ENCODE measurements at regions not wholly inside any gene's neighbourhood (a gene's known extent, or its start where the extent isn't known, plus 50 kb on each side); places are given as distances from the start of the nearest gene placed in this dataset.

- peaks cover 14% of the 10 kb centered on the region for H3K27me3 Mint-ChIP-seq
- H3K4me3 Mint-ChIP-seq: no peak overlapping the region
- H3K9me3 Mint-ChIP-seq: peaks cover 3% of the 10 kb centered on the region
- no peak for DNase-seq (ENCODE audit: extremely low spot score, unreplicated experiment)
- no peak overlapping the region for H3K27ac Mint-ChIP-seq
- peaks cover 4% of the 10 kb centered on the region for H3K36me3 Mint-ChIP-seq
- TF ChIP-seq CTCF (conservative IDR thresholded peaks at IDR 0.05): no peak
- H3K4me1 Mint-ChIP-seq (ENCODE audit: unreplicated experiment): peaks cover 29% of the 10 kb centered on the region
Measured at GRCh38 chr18:45557287-45557686, 58.0 kb upstream of the SLC14A2 start.

- peaks cover 34% of the 10 kb centered on the region for H3K4me1 Mint-ChIP-seq (ENCODE audit: unreplicated experiment)
- peaks cover 6% of the 10 kb centered on the region for H3K36me3 Mint-ChIP-seq
- H3K9me3 Mint-ChIP-seq: peaks cover 3% of the 10 kb centered on the region
- no peak for TF ChIP-seq CTCF (conservative IDR thresholded peaks at IDR 0.05)
- no peak overlapping the region for H3K4me3 Mint-ChIP-seq
- DNase-seq (ENCODE audit: extremely low spot score, unreplicated experiment): no peak
- H3K27me3 Mint-ChIP-seq: peaks cover 12% of the 10 kb centered on the region
- H3K27ac Mint-ChIP-seq: no peak overlapping the region
Measured at GRCh38 chr18:45557779-45558178, 57.5 kb upstream of the SLC14A2 start.

DNA sequence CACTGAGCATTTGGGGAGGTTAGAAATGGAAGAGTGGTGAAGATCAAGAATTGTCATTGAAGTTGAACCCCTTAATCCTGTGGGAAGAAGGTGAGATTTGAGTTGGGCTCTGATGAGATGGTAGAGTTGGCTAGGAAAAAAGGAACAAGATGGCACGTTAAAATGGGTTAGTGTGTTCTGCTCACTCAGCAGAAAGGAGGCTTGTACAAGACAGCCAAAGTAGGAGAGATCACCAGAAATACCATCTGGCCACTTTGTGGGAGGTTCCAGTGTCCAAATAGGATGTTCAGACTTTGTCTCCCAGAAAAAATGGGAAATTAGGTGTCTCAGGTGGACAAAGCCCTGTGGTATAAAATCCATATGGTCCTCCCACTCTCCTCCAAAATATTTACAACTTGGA is 56.0 kb upstream of the SLC14A2 start:
- peaks cover 3% of the 10 kb centered on the region for H3K9me3 Mint-ChIP-seq
- no peak overlapping the region for H3K27ac Mint-ChIP-seq
- TF ChIP-seq CTCF (conservative IDR thresholded peaks at IDR 0.05): no peak
- peaks cover 6% of the 10 kb centered on the region for H3K36me3 Mint-ChIP-seq
- H3K4me1 Mint-ChIP-seq (ENCODE audit: unreplicated experiment): peaks cover 29% of the 10 kb centered on the region
- no peak for DNase-seq (ENCODE audit: extremely low spot score, unreplicated experiment)
- no peak overlapping the region for H3K4me3 Mint-ChIP-seq
- H3K27me3 Mint-ChIP-seq: peaks cover 13% of the 10 kb centered on the region

DNA sequence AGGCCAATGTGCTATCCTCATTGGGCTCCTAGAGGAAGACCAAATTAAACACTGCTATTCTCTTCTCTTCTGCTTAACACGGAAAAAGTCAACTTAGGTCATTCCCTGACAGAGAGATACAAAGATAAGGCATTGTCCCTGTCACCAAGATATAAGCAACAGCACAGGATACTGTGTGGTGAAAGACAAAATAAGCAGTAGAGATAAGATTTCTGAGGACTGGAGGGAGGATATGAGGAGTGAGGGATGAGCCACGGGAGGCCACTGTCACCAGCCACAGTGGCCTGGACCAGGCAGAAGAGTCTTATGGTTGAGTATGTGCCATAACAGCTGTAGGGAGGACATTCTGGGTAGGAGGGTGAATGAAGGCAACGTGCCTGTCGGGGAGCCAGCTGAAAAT is 54.4 kb upstream of the SLC14A2 start:
- H3K4me1 Mint-ChIP-seq (ENCODE audit: unreplicated experiment): peaks cover 41% of the 10 kb centered on the region
- no peak overlapping the region for H3K4me3 Mint-ChIP-seq
- peaks cover 23% of the 10 kb centered on the region for H3K27me3 Mint-ChIP-seq
- H3K9me3 Mint-ChIP-seq: peaks cover 3% of the 10 kb centered on the region
- H3K36me3 Mint-ChIP-seq: peaks cover 6% of the 10 kb centered on the region
- no peak for DNase-seq (ENCODE audit: extremely low spot score, unreplicated experiment)
- H3K27ac Mint-ChIP-seq: no peak overlapping the region
- TF ChIP-seq CTCF (conservative IDR thresholded peaks at IDR 0.05): no peak

DNA sequence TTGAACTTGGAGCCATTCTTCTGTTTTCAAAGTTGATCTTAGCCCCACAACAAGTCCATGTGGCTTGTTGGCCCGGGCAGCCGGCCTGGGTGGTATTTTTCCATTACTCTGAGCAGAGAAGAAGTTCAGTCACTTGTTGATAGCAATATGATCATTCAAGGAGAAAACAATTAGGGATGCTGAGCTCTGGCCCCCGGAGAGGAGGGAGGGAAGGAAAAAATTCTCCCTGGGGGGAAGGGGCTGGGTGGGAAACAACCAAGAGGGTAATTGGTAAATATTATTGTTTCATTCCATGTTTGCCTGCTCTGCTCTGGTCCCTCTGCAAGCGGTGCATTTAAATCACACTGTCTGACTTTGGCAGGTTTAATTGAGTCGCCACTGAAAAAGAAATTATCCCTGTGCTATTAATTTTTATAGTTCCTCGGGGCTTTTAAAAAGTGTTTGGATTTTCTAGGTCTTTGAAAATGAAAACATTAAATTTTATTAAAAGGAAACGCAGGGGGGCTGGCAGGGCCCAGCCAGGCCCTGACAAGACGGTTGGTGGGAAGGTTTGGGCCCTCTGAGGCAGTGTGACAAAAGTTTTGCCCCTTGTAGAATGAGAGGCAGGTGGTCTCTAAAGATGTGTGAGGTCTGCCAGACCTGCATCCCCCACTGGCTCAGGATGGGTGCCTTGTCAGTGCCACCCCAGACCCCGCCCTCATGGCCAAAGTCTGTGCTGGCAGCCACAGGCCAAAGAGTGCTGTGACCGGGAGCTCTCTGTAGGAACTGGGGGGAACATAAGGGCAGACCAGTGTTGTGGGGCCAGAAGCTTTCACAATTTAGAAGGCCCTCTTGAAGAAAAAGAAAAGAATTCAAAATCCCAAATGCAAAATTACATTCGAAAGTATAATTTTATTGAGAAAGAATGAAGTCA is 52.5 kb upstream of the SLC14A2 start:
- H3K4me3 Mint-ChIP-seq: no peak overlapping the region
- peaks cover 25% of the 10 kb centered on the region for H3K27me3 Mint-ChIP-seq
- peaks cover 3% of the 10 kb centered on the region for H3K9me3 Mint-ChIP-seq
- H3K36me3 Mint-ChIP-seq: peaks cover 6% of the 10 kb centered on the region
- TF ChIP-seq CTCF (conservative IDR thresholded peaks at IDR 0.05): no peak
- H3K27ac Mint-ChIP-seq: no peak overlapping the region
- H3K4me1 Mint-ChIP-seq (ENCODE audit: unreplicated experiment): peaks cover 60% of the 10 kb centered on the region
- DNase-seq (ENCODE audit: extremely low spot score, unreplicated experiment): no peak
